Stimulated activated CD8-positive, alpha-beta memory T cell treated with anti-CD3 and anti-CD28 coated beads, Interleukin-2, amount 100 ng/mL, for 48 hours (primary cell): ENCODE measurements at regions not wholly inside any gene's neighbourhood (a gene's known extent, or its start where the extent isn't known, plus 50 kb on each side); places are given as distances from the start of the nearest gene placed in this dataset.
"Not testable (repeated sequence)": the region's sequence is repeated elsewhere in the genome, so short reads cannot be mapped to it uniquely, and the experiment has no call there.

ENCODE experiments used
- DNase-seq, 2 donors: peaks; one replicate each; pipeline ENCODE4 v3.0.0-alpha.2; 2020; ENCODE audit warnings: low read depth in 2 of 2

GRCh38 chr1:219560856-219561255 lies 52.0 kb downstream of the ZC3H11B start:
- DNase-seq = no peak

GRCh38 chr1:219559899-219560298 lies 53.0 kb downstream of the ZC3H11B start:
- DNase-seq = no peak

DNA sequence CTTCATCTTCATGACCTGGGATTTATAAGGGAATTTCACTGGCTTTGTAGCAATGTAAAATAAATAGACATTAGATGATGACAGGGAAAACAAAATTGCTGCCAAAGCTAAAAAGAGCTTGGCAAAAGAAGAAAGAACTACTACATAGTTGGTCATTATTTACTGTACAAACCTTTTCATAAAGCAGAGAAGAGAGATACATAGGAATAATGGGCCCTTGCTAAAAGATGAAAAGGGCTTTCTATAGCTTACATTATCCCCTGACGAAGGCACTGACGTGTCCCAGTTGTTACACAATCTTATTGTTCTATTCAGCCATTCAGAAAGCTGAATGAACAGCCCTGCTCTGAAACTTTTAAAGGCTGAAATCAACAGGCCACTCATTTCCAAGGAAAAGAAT lies 57.1 kb downstream of the ZC3H11B start:
- DNase-seq = no peak

DNA sequence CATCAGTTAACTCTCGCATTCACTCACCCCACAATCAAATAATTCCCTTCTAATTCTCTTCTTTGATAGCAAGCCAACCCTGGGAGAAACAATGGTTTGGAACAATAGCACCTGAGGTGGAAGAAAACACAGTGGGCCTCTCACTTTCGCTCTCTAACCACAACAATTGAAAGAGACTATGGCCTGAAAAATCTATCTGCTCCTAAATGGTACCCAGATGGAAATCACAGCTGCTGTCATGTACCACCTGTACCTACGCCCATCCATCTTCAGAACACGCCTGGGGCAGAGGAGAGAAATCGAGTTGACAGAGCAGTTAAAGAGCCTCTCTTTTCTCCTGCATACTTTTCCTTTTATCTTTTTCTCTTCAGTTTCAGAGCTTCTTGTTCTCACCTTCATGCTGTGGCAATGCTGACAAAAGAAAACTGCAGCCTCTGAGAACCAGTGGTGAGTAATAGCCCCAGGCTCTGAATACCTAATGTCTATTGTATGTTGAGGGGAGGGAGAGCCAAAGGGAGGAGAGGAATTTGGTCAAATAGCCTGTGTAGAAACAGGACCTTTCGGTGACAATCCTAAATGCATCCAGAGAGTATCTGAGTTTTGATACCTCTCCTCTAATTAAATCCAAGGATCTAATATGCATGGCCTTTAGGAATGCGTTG lies 57.7 kb downstream of the ZC3H11B start:
- no peak for DNase-seq

GRCh38 chr1:219553934-219554502 lies 58.9 kb downstream of the ZC3H11B start:
- DNase-seq = no peak

GRCh38 chr1:219550201-219550600 lies 62.7 kb downstream of the ZC3H11B start:
- no peak for DNase-seq

DNA sequence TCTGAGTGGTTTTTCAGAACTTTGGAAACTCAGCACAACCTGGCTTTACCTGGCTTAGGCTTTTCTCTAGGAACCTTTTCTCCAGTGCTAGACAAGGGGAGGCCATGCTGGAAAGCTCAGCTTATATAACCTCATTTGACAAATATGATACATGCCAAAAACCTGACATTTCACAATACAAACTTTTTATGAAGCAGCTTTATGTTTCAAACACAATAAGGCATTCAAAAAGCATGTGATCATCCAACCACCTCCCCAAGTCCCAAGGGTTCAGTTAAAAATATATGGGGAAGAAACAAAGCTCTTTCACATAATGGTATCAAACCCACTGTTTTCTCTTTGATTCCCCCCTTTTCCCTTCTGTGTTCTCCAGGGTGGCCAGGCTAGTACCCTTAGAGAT lies 63.7 kb downstream of the ZC3H11B start:
- no peak for DNase-seq

DNA sequence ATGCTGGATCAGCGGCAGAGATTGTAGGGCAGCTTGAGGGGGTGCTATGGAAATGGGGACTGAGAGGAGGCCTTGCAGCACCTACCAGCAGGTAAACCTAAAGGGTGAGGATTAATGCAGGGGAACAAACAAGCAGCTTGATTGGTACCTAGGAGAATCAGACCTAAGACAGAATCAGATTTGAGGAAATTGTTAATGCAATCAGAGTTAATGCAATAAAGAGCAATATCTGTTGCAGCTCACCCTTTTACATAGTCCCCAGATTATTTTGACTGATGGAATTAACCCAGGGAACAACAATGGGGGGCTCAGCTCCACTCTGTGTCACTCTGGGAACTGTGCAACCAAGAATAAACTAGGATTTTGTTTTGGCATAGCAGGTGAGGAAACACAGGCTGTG lies 64.5 kb downstream of the ZC3H11B start:
- no peak for DNase-seq

GRCh38 chr1:219545756-219546155 lies 67.1 kb downstream of the ZC3H11B start:
- not testable (repeated sequence) for DNase-seq

GRCh38 chr1:219544163-219544846 lies 68.6 kb downstream of the ZC3H11B start:
- no peak for DNase-seq

DNA sequence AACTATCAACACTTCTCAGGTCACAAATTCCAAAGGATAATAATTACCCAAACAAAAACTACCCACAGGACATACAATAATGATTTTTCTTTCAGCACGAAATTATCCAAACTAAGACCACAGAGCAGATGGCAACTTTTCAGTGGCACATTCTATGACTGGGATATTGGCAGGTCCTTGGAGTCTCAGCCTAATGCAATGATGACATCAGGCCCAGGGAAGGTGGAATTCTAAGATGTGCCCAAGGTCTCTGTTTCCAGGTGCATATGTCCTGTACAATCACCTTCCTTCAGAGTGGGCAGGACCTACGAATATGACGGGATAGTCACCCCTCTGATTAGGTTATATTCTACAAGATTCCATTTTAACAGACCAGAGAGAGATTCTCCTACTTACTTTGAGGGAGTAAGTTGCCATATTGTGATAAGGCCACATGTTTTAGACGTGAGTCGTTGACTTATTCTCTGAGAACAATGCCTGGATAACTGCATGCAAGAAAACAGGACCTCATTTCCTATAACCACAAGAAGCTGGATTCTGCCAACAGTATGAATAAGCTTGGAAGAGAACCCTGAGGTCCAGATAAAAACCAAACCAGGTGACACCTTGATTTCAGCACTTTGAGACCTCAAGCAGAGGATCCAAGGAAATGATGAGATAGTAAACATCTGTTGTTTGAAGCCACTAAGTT lies 69.9 kb downstream of the ZC3H11B start:
- no peak for DNase-seq

- no peak for DNase-seq
These were observed 71.0 kb downstream of the ZC3H11B start for GRCh38 chr1:219541946-219542345.

GRCh38 chr1:219539645-219540254 lies 73.2 kb downstream of the ZC3H11B start:
- no peak for DNase-seq

- no peak for DNase-seq
These were observed 74.0 kb downstream of the ZC3H11B start for GRCh38 chr1:219538886-219539285.

GRCh38 chr1:219537223-219537631 lies 75.7 kb downstream of the ZC3H11B start:
- no peak for DNase-seq

GRCh38 chr1:219536038-219536437 lies 76.9 kb downstream of the ZC3H11B start:
- DNase-seq = no peak

- DNase-seq = no peak
These were observed 77.9 kb downstream of the ZC3H11B start for GRCh38 chr1:219534991-219535390.

- no peak for DNase-seq
These were observed 79.6 kb downstream of the ZC3H11B start for GRCh38 chr1:219533280-219533679.

DNA sequence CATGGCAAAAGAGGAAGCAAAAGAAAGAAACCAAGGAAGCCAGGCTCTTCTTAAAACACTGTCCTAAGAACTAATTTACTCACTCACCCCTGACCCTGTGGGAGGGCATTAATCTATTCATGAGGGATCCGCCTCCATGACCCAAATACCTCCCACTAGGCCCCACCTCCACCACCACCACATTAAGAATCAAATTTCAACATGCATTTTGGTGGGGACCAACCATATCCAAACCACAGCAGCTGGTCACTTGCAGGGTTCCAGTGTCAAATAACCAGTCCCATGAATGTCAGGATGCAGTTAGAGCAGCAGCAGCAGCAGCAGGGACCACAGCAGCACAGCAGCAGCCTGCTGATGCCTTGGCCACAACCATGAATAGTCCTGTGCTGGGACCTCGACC lies 83.8 kb downstream of the ZC3H11B start:
- no peak for DNase-seq

DNA sequence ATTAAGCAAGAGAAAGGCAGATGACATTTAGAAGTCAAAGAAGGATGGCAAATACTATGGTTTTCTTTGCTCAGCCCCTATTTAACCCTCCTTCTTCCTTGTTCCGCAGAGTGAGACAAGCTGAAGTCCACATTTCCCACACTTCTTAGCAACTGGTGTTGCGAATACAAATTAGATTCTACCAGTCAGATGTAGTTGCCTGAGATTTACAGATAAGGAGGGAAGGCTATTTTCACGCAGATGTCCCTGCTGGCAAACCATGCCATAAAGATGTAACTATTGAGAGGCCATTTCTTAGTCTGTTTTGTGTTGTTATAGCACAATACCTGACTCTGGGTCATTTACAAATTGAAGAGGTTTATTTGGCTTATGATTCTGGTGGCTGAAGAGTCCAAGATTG lies 84.3 kb downstream of the ZC3H11B start:
- no peak for DNase-seq

- no peak for DNase-seq
These were observed 84.9 kb downstream of the ZC3H11B start for GRCh38 chr1:219527994-219528393.

GRCh38 chr1:219526074-219526473 lies 86.8 kb downstream of the ZC3H11B start:
- DNase-seq = no peak
